ENCODE measurements at regions not wholly inside any gene's neighbourhood (a gene's known extent, or its start where the extent isn't known, plus 50 kb on each side); places are given as distances from the start of the nearest gene placed in this dataset.

- TF ChIP-seq CTCF (IDR thresholded peaks at IDR 0.05; ENCODE audit: low read length) (no peak), EZH2 (optimal IDR thresholded peaks at IDR 0.05; ENCODE audit: low read depth, low read length) (no peak)
These were observed 126.7 kb downstream of the TUSC7 start for GRCh38 chr3:116836286-116836685.

Data from MM.1S (cell line).